ENCODE measurements at regions not wholly inside any gene's neighbourhood (a gene's known extent, or its start where the extent isn't known, plus 50 kb on each side); places are given as distances from the start of the nearest gene placed in this dataset.

GRCh38 chr4:4599481-4600275, 57.8 kb upstream of the STX18 start:
- DNase-seq (ENCODE audit: low read depth): no peak

- DNase-seq (ENCODE audit: low read depth): no peak
These were observed 57.1 kb upstream of the STX18 start for GRCh38 chr4:4598851-4599411.

GRCh38 chr4:4596720-4597119, 54.9 kb upstream of the STX18 start:
- no peak for DNase-seq (ENCODE audit: low read depth)

GRCh38 chr4:4595252-4595651, 53.4 kb upstream of the STX18 start:
- DNase-seq (ENCODE audit: low read depth): no peak

GRCh38 chr4:4594285-4594920, 52.6 kb upstream of the STX18 start:
- DNase-seq (ENCODE audit: low read depth): peak; percentile 60

GRCh38 chr4:4593596-4594284, 51.9 kb upstream of the STX18 start:
- no peak for DNase-seq (ENCODE audit: low read depth)

- DNase-seq (ENCODE audit: low read depth): no peak
These were observed 50.6 kb upstream of the STX18 start for GRCh38 chr4:4592414-4592813.

Measured in forelimb muscle (tissue), 1 donor.